Vagina (tissue), 2 donors: ENCODE measurements at regions not wholly inside any gene's neighbourhood (a gene's known extent, or its start where the extent isn't known, plus 50 kb on each side); places are given as distances from the start of the nearest gene placed in this dataset.

Experiments used
- CTCF ChIP-seq, 3 experiments: fragments of 450-650 bp in 2 of 3; fragments of 200-600 bp in 1 of 3; sonication (generic) in 1 of 3; IDR thresholded peaks; one replicate each; pipeline ENCODE4 v1.5.1; 2017 to 2019; ENCODE audit warnings: antibody characterized with exemption in 3 of 3, mild to moderate bottlenecking in 2 of 3, moderate library complexity in 2 of 3
- POLR2A ChIP-seq, 2 donors: fragments of 450-650 bp; IDR thresholded peaks; one replicate each; pipeline ENCODE4 v1.6.1; 2017; ENCODE audit warnings: antibody characterized with exemption in 2 of 2, mild to moderate bottlenecking in 2 of 2, moderate library complexity in 2 of 2
- POLR2AphosphoS5 ChIP-seq, 2 donors: sonication (generic); formaldehyde crosslinking; IDR thresholded peaks; one replicate each; pipeline ENCODE4 v1.9.0; 2017; ENCODE audit warnings: antibody characterized with exemption in 2 of 2, mild to moderate bottlenecking in 2 of 2, low read depth in 1 of 2; ENCODE audit not compliant: insufficient read depth in 1 of 2

DNA sequence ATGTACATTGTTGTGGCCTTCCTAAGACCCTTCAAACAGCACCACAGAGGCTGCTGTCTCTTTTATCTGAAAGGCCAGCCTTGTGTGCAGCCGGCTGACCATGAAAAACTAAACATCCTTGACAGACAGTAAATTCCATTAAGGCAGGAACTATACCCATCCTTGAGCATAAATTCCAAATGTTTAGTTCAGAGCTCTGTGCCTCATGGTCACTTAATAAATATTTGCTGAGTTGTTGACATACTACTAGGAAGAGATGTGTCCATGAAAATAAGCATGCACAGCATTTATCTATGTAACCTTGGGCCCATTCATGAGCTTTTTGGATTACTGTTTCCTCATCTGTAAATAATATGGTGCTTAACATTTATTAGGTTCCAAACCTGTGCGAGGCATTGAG is 424.8 kb downstream of the HRH4 start:
- TF ChIP-seq POLR2AphosphoS5 (IDR thresholded peaks at IDR 0.05; ENCODE audit: insufficient read depth in 1 of 2, low read depth in 1 of 2) (no peak), POLR2A (IDR thresholded peaks at IDR 0.05) (no peak), CTCF (IDR thresholded peaks at IDR 0.05) (no peak)
